Fibroblast of lung (primary cell): ENCODE measurements at regions not wholly inside any gene's neighbourhood (a gene's known extent, or its start where the extent isn't known, plus 50 kb on each side); places are given as distances from the start of the nearest gene placed in this dataset.
A peak's percentile ranks its signal among the peaks of the same experiment; 100 is the strongest.

ENCODE experiments used
- DNase-seq, 2 donors: peaks; one replicate each; pipeline versions ENCODE4 v3.0.0 to v3.0.0-alpha.2; 2010; ENCODE audit warnings: low read depth in 2 of 2
- H2AFZ ChIP-seq: 2 replicates; pipeline ENCODE4 v1.5.1; 2012; ENCODE audit warnings: low read length, control low read depth, inconsistent platforms
- H3K27ac ChIP-seq: 2 replicates; pipeline ENCODE4 v1.5.1; 2011; ENCODE audit warnings: low read length, control low read depth; ENCODE audit not compliant: insufficient read depth
- H3K27me3 ChIP-seq: 2 replicates; pipeline ENCODE4 v1.5.1; 2011; ENCODE audit warnings: mild to moderate bottlenecking, low read length; ENCODE audit not compliant: control insufficient read depth, insufficient read depth
- H3K36me3 ChIP-seq: 2 replicates; pipeline ENCODE4 v1.5.1; 2011; ENCODE audit warnings: low read length; ENCODE audit not compliant: control insufficient read depth, insufficient read depth
- H3K4me1 ChIP-seq: 2 replicates; pipeline ENCODE4 v1.5.1; 2011; ENCODE audit warnings: low read length; ENCODE audit not compliant: control insufficient read depth, insufficient read depth; ENCODE audit errors: extremely low read depth
- H3K4me2 ChIP-seq: 2 replicates; pipeline ENCODE4 v1.5.1; 2011; ENCODE audit warnings: low read length, control low read depth; ENCODE audit not compliant: insufficient read depth; ENCODE audit errors: extremely low read depth
- H3K4me3 ChIP-seq, 4 experiments: fragments of 200-600 bp in 1 of 4; sonication (generic) in 1 of 4; replicated peaks in 1 of 4; 2 replicates each; pipeline ENCODE4 v1.5.1; 2011 to 2016; ENCODE audit warnings: low read length in 4 of 4, low read depth in 3 of 4, mild to moderate bottlenecking in 3 of 4, control low read depth in 2 of 4, inconsistent platforms in 1 of 4, mixed read lengths in 1 of 4; ENCODE audit not compliant: insufficient read depth in 1 of 4; ENCODE audit errors: control extremely low read depth in 1 of 4
- H3K79me2 ChIP-seq: 2 replicates; pipeline ENCODE4 v1.5.1; 2012; ENCODE audit warnings: mild to moderate bottlenecking, low read length, inconsistent platforms; ENCODE audit not compliant: control insufficient read depth, insufficient read depth
- H3K9ac ChIP-seq: 2 replicates; pipeline ENCODE4 v1.5.1; 2011; ENCODE audit warnings: mild to moderate bottlenecking, low read length, control low read depth; ENCODE audit not compliant: insufficient read depth
- H3K9me3 ChIP-seq: 2 replicates; pipeline ENCODE4 v1.5.1; 2012; ENCODE audit warnings: low read depth, low read length; ENCODE audit not compliant: control insufficient read depth, insufficient read depth
- H4K20me1 ChIP-seq: 2 replicates; pipeline ENCODE4 v1.5.1; 2011; ENCODE audit warnings: low read length; ENCODE audit not compliant: control insufficient read depth, insufficient read depth; ENCODE audit errors: extremely low read depth
- CTCF ChIP-seq, 2 donors: IDR thresholded peaks in 1 of 2; conservative IDR thresholded peaks in 1 of 2; 1 replicate in 1 of 2; 2 replicates in 1 of 2; pipeline ENCODE4 v1.5.1; 2011 to 2012; ENCODE audit warnings: low read length in 2 of 2, control low read depth in 1 of 2, inconsistent platforms in 1 of 2, low read depth in 1 of 2, mild to moderate bottlenecking in 1 of 2
- EZH2 ChIP-seq: IDR thresholded peaks from 2 replicates; pipeline ENCODE4 v1.5.1; 2012; ENCODE audit warnings: low read length, control low read depth, mild to moderate bottlenecking; ENCODE audit errors: missing control alignments

GRCh38 chr1:229112832-229113548, 157.9 kb upstream of the RAB4A start:
- Histone ChIP-seq H4K20me1 (no peaks in the 10 kb centered on the region), H3K36me3 (no peaks in the 10 kb centered on the region), H3K9ac (no peak overlapping the region), H3K27ac (no peak overlapping the region), H3K9me3 (no peaks in the 10 kb centered on the region), H3K4me2 (no peak overlapping the region), H3K4me1 (no peaks in the 10 kb centered on the region), H3K79me2 (no peaks in the 10 kb centered on the region), H3K27me3 (no peaks in the 10 kb centered on the region), H2AFZ (no peak overlapping the region), H3K4me3 (no peak overlapping the region)
- DNase-seq = no peak
- TF ChIP-seq EZH2 = no peak
- TF ChIP-seq CTCF (conservative IDR thresholded peaks at IDR 0.05 in 1 of 2, IDR thresholded peaks at IDR 0.05 in 1 of 2; ENCODE audit: low read depth in 1 of 2, low read length in 2 of 2) = no peak

DNA sequence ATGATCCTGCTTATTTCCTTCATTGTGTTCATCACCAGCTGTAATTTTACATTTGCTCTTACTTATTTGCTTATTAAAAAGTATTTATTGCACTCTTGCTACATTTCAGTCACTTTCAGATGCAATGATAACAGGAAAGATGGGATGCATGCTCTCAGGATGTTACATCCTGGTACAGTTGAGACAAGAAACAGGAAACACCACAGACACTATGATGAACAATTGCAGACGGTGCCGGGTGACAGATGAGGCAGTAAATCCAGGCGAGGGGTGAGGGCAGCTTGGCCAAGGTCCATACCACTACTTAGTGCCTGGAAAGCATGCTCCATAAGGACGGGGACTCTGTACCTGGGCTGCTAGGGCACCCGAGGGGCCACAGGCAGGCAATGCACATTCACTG, 156.6 kb upstream of the RAB4A start:
- Histone ChIP-seq H3K4me1 (no peaks in the 10 kb centered on the region), H3K36me3 (no peaks in the 10 kb centered on the region), H3K4me2 (no peak overlapping the region), H3K27ac (no peak overlapping the region), H3K9me3 (no peaks in the 10 kb centered on the region), H3K9ac (no peak overlapping the region), H4K20me1 (no peaks in the 10 kb centered on the region), H3K27me3 (no peaks in the 10 kb centered on the region), H3K79me2 (no peaks in the 10 kb centered on the region), H2AFZ (no peak overlapping the region), H3K4me3 (no peak overlapping the region)
- peak; percentile 8 to 13 for DNase-seq
- TF ChIP-seq CTCF (conservative IDR thresholded peaks at IDR 0.05 in 1 of 2, IDR thresholded peaks at IDR 0.05 in 1 of 2; ENCODE audit: low read depth in 1 of 2, low read length in 2 of 2) (no peak), EZH2 (no peak)

DNA sequence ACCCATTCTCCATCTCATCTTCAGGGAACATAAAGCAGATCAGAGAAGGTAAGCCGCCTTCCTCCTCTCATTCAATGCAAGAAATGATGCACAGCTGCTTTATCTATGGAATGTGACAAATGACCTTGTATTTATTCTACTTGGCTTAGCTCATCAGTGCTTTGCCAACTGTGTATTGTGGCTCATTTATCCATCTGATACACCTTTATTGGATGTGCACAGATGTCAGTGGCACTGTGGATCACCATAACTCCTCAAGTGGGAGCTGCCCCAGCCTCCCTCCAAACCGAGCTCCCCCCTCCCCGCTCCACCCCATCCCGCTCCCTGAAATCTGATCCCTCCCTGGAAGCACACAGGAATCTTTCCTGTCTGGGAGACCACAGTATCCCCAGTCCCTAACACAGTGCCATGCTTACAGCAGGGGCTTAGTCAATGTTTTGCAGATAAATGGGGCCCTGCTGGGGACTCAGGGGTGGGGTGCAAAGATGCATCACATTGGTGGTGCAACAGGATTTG, 156.0 kb upstream of the RAB4A start:
- no peaks in the 10 kb centered on the region for H3K36me3 ChIP-seq
- no peaks in the 10 kb centered on the region for H4K20me1 ChIP-seq
- no peak overlapping the region for H3K27ac ChIP-seq
- no peak overlapping the region for H2AFZ ChIP-seq
- no peak overlapping the region for H3K4me2 ChIP-seq
- H3K79me2 ChIP-seq = no peaks in the 10 kb centered on the region
- DNase-seq = peak; percentile 9 to 38
- no peaks in the 10 kb centered on the region for H3K27me3 ChIP-seq
- no peak overlapping the region for H3K4me3 ChIP-seq
- no peak overlapping the region for H3K9ac ChIP-seq
- H3K4me1 ChIP-seq = no peaks in the 10 kb centered on the region
- TF ChIP-seq CTCF (conservative IDR thresholded peaks at IDR 0.05 in 1 of 2, IDR thresholded peaks at IDR 0.05 in 1 of 2; ENCODE audit: low read depth in 1 of 2, low read length in 2 of 2) = no peak
- no peak for TF ChIP-seq EZH2
- no peaks in the 10 kb centered on the region for H3K9me3 ChIP-seq
